Ishikawa (cell line): ENCODE measurements at regions not wholly inside any gene's neighbourhood (a gene's known extent, or its start where the extent isn't known, plus 50 kb on each side); places are given as distances from the start of the nearest gene placed in this dataset.

ENCODE experiments used
- CREB1 ChIP-seq: IDR thresholded peaks from 2 replicates; pipeline ENCODE4 v1.6.1; 2012; ENCODE audit warnings: low read depth
- EP300 ChIP-seq: IDR thresholded peaks from 2 replicates; pipeline ENCODE4 v1.6.1; 2012; ENCODE audit warnings: borderline replicate concordance
- FOXM1 ChIP-seq: IDR thresholded peaks from 2 replicates; pipeline ENCODE4 v1.6.1; 2012; ENCODE audit warnings: low read depth, borderline replicate concordance
- MAX ChIP-seq: IDR thresholded peaks from 2 replicates; pipeline ENCODE4 v1.6.1; 2012
- RAD21 ChIP-seq: IDR thresholded peaks from 2 replicates; pipeline ENCODE4 v1.6.1; 2012; ENCODE audit warnings: low read depth
- REST ChIP-seq: IDR thresholded peaks from 2 replicates; pipeline ENCODE4 v1.6.1; 2012; ENCODE audit warnings: low read depth, mild to moderate bottlenecking
- TAF1 ChIP-seq: IDR thresholded peaks from 2 replicates; pipeline ENCODE4 v1.6.1; 2012; ENCODE audit warnings: low read depth, mild to moderate bottlenecking
- TEAD4 ChIP-seq: IDR thresholded peaks from 2 replicates; pipeline ENCODE4 v1.6.1; 2012

GRCh38 chr15:39273717-39274411 lies 307.0 kb upstream of the THBS1 start:
- no peak for TF ChIP-seq MAX
- TF ChIP-seq CREB1 = no peak
- TF ChIP-seq RAD21 = no peak
- TF ChIP-seq EP300 = no peak
- TF ChIP-seq REST = no peak
- TF ChIP-seq FOXM1 = no peak
- no peak for TF ChIP-seq TAF1
- no peak for TF ChIP-seq TEAD4
